Activated CD8-positive, alpha-beta memory T cell treated with anti-CD3 and anti-CD28 coated beads for 36 hours (primary cell): ENCODE measurements at regions not wholly inside any gene's neighbourhood (a gene's known extent, or its start where the extent isn't known, plus 50 kb on each side); places are given as distances from the start of the nearest gene placed in this dataset.

ENCODE experiments used
- CTCF ChIA-PET: fragments of 350-600 bp; sonication (Branson Sonifier 250); formaldehyde crosslinking; loops from one replicate; lab custom pipeline; 2021; ENCODE audit warnings: antibody characterized with exemption; lab: Charles Lee
- POLR2A ChIA-PET: fragments of 350-600 bp; sonication (Branson Sonifier 250); formaldehyde crosslinking; loops from one replicate; lab custom pipeline; 2021; ENCODE audit warnings: antibody characterized with exemption; lab: Charles Lee

- ChIA-PET POLR2A (no interaction called here), CTCF (no interaction called here)
These were observed 788.0 kb downstream of the BRD1 start for GRCh38 chr22:49039625-49040024.

GRCh38 chr22:49037701-49038245, 789.9 kb downstream of the BRD1 start:
- ChIA-PET CTCF (no interaction called here), POLR2A (no interaction called here)

GRCh38 chr22:49036513-49036912, 791.2 kb downstream of the BRD1 start:
- CTCF ChIA-PET: no interaction called here
- POLR2A ChIA-PET: no interaction called here

GRCh38 chr22:49035818-49036457, 791.7 kb downstream of the BRD1 start:
- ChIA-PET CTCF (no interaction called here), POLR2A (no interaction called here)

- ChIA-PET CTCF (no interaction called here), POLR2A (no interaction called here)
These were observed 792.5 kb downstream of the BRD1 start for GRCh38 chr22:49034836-49035817.

GRCh38 chr22:49033616-49034015, 794.1 kb downstream of the BRD1 start:
- CTCF ChIA-PET: no interaction called here
- POLR2A ChIA-PET: no interaction called here

GRCh38 chr22:49032821-49033220, 794.9 kb downstream of the BRD1 start:
- ChIA-PET CTCF (no interaction called here), POLR2A (no interaction called here)

- CTCF ChIA-PET: no interaction called here
- POLR2A ChIA-PET: no interaction called here
These were observed 795.8 kb downstream of the BRD1 start for GRCh38 chr22:49031746-49032330.

- ChIA-PET POLR2A (no interaction called here), CTCF (no interaction called here)
These were observed 799.6 kb downstream of the BRD1 start for GRCh38 chr22:49028111-49028510.

- CTCF ChIA-PET: no interaction called here
These were observed 800.4 kb downstream of the BRD1 start for GRCh38 chr22:49027368-49027670.

GRCh38 chr22:49026494-49027367, 800.9 kb downstream of the BRD1 start:
- ChIA-PET CTCF (no interaction called here), POLR2A (no interaction called here)

More at GRCh38 chr22:49027368-49027670, 800.4 kb downstream of the BRD1 start:
- POLR2A ChIA-PET: no interaction called here

GRCh38 chr22:49025791-49026493, 801.7 kb downstream of the BRD1 start:
- POLR2A ChIA-PET: no interaction called here
- CTCF ChIA-PET: no interaction called here

- POLR2A ChIA-PET: no interaction called here
These were observed 802.8 kb downstream of the BRD1 start for GRCh38 chr22:49024775-49025440.

GRCh38 chr22:49023879-49024774, 803.5 kb downstream of the BRD1 start:
- ChIA-PET POLR2A (no interaction called here), CTCF (no interaction called here)

More at GRCh38 chr22:49024775-49025440, 802.8 kb downstream of the BRD1 start:
- CTCF ChIA-PET: no interaction called here

GRCh38 chr22:49023161-49023878, 804.4 kb downstream of the BRD1 start:
- ChIA-PET POLR2A (no interaction called here), CTCF (no interaction called here)

- ChIA-PET CTCF (no interaction called here), POLR2A (no interaction called here)
These were observed 804.9 kb downstream of the BRD1 start for GRCh38 chr22:49022816-49023160.
